Iris pigment epithelial cell (primary cell): ENCODE measurements at regions not wholly inside any gene's neighbourhood (a gene's known extent, or its start where the extent isn't known, plus 50 kb on each side); places are given as distances from the start of the nearest gene placed in this dataset.
A peak's percentile ranks its signal among the peaks of the same experiment; 100 is the strongest.

Source experiments
- DNase-seq: peaks from one replicate; pipeline ENCODE4 v3.0.0-alpha.2; 2011; ENCODE audit warnings: low read depth

- no peak for DNase-seq
Observed at GRCh38 chr6:22466665-22467245, 102.6 kb upstream of the HDGFL1 start.

- DNase-seq, result no peak
Observed at GRCh38 chr6:22467645-22468044, 101.7 kb upstream of the HDGFL1 start.

GRCh38 chr6:22468256-22468965 is 101.0 kb upstream of the HDGFL1 start:
- peak; percentile 43 for DNase-seq

DNA sequence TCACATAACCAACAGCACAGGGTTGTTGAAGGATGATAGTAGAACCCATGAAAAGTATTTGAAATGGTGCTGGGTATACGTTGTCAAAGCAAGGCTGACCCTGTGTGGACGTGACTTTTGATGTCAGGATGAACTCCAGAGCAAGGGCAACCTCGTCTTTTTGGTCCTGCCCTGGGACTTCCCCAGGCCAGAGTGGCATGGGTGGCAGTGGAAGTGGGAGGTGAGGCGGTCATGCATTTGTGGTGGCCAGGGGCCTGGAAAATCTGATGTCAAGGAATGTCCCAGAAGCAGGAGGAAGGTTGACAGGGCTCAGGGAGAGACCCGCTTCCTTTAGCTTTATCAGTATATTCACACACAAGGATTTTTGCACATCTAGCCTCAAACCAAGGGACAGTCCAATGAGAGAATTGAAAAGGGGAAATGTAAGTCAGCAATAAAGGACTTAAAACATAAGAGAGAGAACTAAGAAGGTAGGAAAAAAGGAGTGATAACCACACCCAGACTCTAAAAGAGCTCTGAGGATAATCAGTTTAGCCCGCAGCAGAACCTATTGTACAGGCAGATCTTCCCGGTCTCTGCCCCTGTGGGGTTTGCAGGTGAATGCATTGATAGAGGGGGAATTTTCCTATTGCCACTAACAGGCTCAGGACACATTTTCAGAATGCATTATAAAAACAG is 98.8 kb upstream of the HDGFL1 start:
- DNase-seq, result no peak

GRCh38 chr6:22471132-22471690 is 98.2 kb upstream of the HDGFL1 start:
- peak; percentile 65 for DNase-seq

- DNase-seq, result no peak
Observed at GRCh38 chr6:22471746-22472145, 97.6 kb upstream of the HDGFL1 start.

DNA sequence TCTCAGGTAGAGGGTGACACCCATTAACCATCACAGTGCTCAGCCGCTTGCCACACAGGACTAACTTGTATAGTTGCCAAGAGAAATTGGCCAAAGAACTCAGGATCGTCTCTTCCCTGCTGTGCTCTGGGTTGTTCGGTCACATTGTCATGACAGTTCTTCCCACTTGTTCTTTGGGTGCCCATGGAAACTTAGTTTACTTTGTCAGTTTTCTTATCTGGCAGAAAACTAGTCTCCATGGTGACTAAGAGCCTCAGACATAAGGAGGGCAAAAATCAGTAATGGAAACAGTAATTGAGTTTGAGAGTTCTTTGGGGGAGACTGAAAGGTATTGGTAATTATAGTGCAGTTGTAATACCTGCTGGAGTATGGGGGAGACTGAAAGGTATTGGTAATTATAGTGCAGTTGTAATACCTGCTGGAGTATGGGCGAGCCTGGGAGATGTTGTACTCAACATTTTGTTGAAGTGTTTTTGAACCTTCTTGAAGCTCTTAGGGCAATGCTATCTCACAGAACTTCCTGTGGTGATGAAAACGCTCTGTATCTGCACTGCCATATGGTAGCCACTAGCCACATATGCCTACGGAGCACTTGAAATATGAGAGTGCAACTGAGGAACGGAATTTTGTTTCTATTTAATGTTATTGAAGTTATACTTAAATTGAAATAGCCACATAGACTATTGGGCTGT is 95.2 kb upstream of the HDGFL1 start:
- DNase-seq, result no peak

- DNase-seq, result peak; percentile 21
Observed at GRCh38 chr6:22476811-22477390, 92.5 kb upstream of the HDGFL1 start.

DNA sequence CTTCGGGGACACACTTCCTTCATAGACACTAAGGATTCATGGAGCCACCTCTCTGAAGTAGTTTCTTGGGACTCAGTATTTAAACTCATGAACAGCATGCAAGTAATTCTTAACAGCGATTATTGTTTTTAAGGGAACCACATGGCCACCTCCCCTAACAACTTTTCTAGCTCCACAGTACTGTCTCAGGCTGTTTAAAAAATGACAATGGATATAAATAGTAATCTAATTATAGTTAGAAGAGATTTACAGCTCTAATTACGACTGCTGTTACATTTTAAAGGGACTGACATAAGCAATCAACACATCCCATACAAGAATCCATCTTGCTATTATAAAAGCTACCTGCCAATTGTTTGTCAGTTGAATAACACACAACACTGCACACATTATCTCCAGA is 72.1 kb upstream of the HDGFL1 start:
- DNase-seq, result no peak

GRCh38 chr6:22499815-22500214 is 69.6 kb upstream of the HDGFL1 start:
- no peak for DNase-seq

GRCh38 chr6:22506496-22506895 is 62.9 kb upstream of the HDGFL1 start:
- DNase-seq, result no peak

DNA sequence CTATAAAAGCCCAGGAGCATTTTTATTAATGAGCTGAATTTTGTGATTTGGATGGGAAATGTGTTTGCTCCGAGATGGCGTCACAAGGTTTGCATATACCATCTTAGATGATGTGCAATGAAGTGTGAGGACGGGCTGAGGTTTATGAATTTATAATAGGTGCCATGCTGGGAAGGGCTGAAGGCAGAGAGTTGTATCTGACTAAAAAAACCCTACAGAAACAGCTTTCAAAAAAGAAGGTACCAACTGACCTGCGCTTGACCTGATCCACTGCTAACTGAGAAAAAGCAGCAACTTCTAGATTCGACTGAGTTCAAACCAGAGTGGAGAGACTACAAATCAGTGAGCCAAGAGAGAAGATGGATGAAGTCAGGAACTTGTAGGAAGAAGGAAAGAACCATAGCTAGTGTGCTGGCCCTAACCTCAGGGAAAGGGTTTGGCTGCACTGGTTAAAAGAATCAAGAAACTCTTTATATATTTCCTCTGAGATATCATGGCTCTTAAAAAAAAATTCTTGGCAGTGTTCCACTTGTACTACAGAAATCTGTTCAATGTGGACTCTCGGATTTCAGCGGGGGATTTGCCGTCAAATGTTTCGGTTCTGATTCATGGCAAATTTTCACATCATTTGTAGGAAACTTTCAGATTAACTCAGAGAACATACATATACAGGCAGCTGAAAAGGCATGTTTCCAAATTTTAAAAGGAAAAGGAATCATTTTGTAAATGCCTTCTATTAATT is 56.5 kb upstream of the HDGFL1 start:
- DNase-seq, result peak; percentile 75

DNA sequence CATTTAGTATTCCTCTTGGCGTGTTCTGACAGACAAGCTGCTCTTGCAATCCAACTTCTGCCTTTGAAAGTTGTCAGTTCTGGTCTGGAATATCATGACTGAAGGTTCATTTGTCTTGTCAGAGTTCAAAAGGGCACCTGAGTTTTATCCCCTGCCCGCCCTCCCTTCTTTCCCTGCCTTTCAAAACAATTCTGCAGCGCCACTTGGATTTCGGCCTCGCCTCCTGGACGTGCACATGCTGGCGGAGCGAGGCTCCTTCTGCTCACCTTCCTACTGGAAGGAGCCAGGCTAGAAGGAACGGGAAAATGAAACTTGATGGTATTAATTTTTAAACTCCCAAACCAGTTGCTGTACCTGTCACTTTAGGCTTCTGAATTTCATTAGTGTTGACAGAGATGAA is 55.7 kb upstream of the HDGFL1 start:
- no peak for DNase-seq

DNA sequence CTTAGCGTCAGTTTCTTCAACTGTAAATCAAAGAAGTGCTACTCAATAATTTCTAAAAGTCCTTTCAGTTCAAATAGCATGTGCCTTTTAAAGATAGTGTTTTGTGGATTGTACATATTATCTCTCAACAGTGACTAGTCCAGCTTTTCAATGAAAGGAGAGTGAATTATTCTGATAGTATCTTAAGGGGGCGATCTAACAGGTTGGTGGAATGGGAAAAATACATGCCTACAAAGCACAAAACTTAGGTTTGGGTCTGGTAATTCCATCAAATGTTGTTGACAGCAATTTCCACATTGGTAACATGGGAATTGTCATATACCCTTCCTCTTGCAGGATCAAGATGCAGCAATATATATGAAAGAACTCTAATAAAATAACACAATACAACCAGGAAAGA is 50.1 kb upstream of the HDGFL1 start:
- no peak for DNase-seq
